Activated T-cell treated with anti-CD3 and anti-CD28 coated beads, Interleukin-2, amount 50 U/mL, for 24 hours (primary cell): ENCODE measurements at regions not wholly inside any gene's neighbourhood (a gene's known extent, or its start where the extent isn't known, plus 50 kb on each side); places are given as distances from the start of the nearest gene placed in this dataset.

ENCODE experiments used
- DNase-seq: peaks from one replicate; pipeline ENCODE4 v3.0.0-alpha.2; 2020
- H3K27ac Mint-ChIP-seq: 2 replicates; pipeline ENCODE4 v1.8.0; 2020; ENCODE audit warnings: mild to moderate bottlenecking, mixed read lengths
- H3K27me3 Mint-ChIP-seq: 2 replicates; pipeline ENCODE4 v1.8.0; 2020; ENCODE audit warnings: mixed read lengths
- H3K36me3 Mint-ChIP-seq: 2 replicates; pipeline ENCODE4 v1.8.0; 2020; ENCODE audit warnings: low read depth, mixed read lengths
- H3K4me1 Mint-ChIP-seq: 2 replicates; pipeline ENCODE4 v1.8.0; 2020; ENCODE audit warnings: low read depth, mixed read lengths
- H3K4me3 Mint-ChIP-seq: 2 replicates; pipeline ENCODE4 v1.8.0; 2020; ENCODE audit warnings: mild to moderate bottlenecking, moderate library complexity, mixed read lengths
- H3K9me3 Mint-ChIP-seq: 2 replicates; pipeline ENCODE4 v1.8.0; 2020; ENCODE audit warnings: mixed read lengths

- H3K4me3 Mint-ChIP-seq: no peak overlapping the region
- H3K4me1 Mint-ChIP-seq: no peaks in the 10 kb centered on the region
- H3K9me3 Mint-ChIP-seq: no peaks in the 10 kb centered on the region
- H3K36me3 Mint-ChIP-seq: no peaks in the 10 kb centered on the region
- DNase-seq: peak; percentile 40
- H3K27me3 Mint-ChIP-seq: peaks cover 8% of the 10 kb centered on the region
- no peak overlapping the region for H3K27ac Mint-ChIP-seq
These were observed 71.0 kb downstream of the PJA1 start for GRCh38 chrX:69093960-69094871.

- H3K9me3 Mint-ChIP-seq: no peaks in the 10 kb centered on the region
- DNase-seq: no peak
- H3K4me3 Mint-ChIP-seq: no peak overlapping the region
- no peaks in the 10 kb centered on the region for H3K36me3 Mint-ChIP-seq
- H3K27me3 Mint-ChIP-seq: peaks cover 26% of the 10 kb centered on the region
- no peaks in the 10 kb centered on the region for H3K4me1 Mint-ChIP-seq
- H3K27ac Mint-ChIP-seq: no peak overlapping the region
These were observed 75.2 kb downstream of the PJA1 start for GRCh38 chrX:69090022-69090421.

GRCh38 chrX:69089203-69089602, 76.0 kb downstream of the PJA1 start:
- Mint-ChIP-seq H3K9me3 (no peaks in the 10 kb centered on the region), H3K27ac (no peak overlapping the region), H3K36me3 (no peaks in the 10 kb centered on the region), H3K27me3 (peaks cover 26% of the 10 kb centered on the region), H3K4me1 (no peaks in the 10 kb centered on the region), H3K4me3 (no peak overlapping the region)
- no peak for DNase-seq

- Mint-ChIP-seq H3K4me1 (no peaks in the 10 kb centered on the region), H3K36me3 (no peaks in the 10 kb centered on the region), H3K27ac (no peak overlapping the region), H3K4me3 (no peak overlapping the region), H3K9me3 (no peaks in the 10 kb centered on the region), H3K27me3 (peaks cover 26% of the 10 kb centered on the region)
- DNase-seq: no peak
These were observed 76.9 kb downstream of the PJA1 start for GRCh38 chrX:69088171-69088938.

DNA sequence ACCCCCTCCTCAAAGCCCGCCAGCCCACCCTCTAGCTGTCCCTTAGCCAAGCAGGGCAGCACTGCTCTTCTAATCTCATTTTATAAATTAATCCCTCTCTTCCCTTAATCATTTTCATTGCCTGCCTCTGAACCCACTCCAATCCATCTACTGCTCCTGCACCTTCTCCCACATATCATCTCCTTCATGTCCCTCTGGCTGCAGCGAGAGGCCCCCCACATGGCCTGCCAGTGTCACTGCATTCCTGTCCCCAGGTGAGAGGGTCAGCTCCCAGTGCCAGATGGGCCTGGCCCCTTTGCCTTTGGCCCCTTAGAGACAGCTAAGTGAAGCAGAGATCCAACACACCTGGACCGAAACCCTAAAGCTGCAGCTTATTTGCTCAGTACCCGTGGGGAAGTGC, 79.4 kb downstream of the PJA1 start:
- Mint-ChIP-seq H3K4me1 (no peaks in the 10 kb centered on the region), H3K27me3 (peaks cover 33% of the 10 kb centered on the region), H3K27ac (no peak overlapping the region)

GRCh38 chrX:69085151-69085550, 80.1 kb downstream of the PJA1 start:
- Mint-ChIP-seq H3K27me3 (peaks cover 34% of the 10 kb centered on the region), H3K9me3 (no peaks in the 10 kb centered on the region), H3K36me3 (no peaks in the 10 kb centered on the region), H3K4me1 (no peaks in the 10 kb centered on the region), H3K27ac (no peak overlapping the region), H3K4me3 (no peak overlapping the region)
- no peak for DNase-seq

More for the DNA sequence above, 79.4 kb downstream of the PJA1 start:
- Mint-ChIP-seq H3K36me3 (no peaks in the 10 kb centered on the region), H3K4me3 (no peak overlapping the region), H3K9me3 (no peaks in the 10 kb centered on the region)
- no peak for DNase-seq

GRCh38 chrX:69083801-69084200, 81.5 kb downstream of the PJA1 start:
- no peaks in the 10 kb centered on the region for H3K4me1 Mint-ChIP-seq
- H3K27ac Mint-ChIP-seq: no peak overlapping the region
- peaks cover 35% of the 10 kb centered on the region for H3K27me3 Mint-ChIP-seq
- no peaks in the 10 kb centered on the region for H3K36me3 Mint-ChIP-seq
- H3K9me3 Mint-ChIP-seq: no peaks in the 10 kb centered on the region
- DNase-seq: no peak
- H3K4me3 Mint-ChIP-seq: no peak overlapping the region

DNA sequence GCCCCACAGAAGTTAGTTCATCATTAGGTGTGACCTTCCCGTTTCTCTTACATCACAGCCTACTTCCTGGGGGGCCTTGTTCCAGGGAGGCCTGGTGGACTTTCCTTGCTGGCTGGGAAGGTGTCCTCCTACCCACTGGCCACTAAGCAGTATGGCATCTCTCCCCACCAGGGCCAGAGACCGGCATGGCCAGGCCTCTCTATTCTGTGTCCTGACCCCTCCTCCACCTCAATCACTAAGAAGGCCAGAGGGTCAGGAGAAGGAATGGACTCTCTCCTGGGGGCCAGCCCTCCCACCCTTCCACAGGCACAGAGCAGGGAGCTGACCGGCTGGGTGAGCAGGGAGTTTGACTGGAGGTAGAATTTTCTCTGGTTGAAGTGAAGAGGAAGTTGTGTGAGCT, 81.9 kb downstream of the PJA1 start:
- no peak overlapping the region for H3K4me3 Mint-ChIP-seq
- no peak for DNase-seq
- peaks cover 39% of the 10 kb centered on the region for H3K27me3 Mint-ChIP-seq
- H3K36me3 Mint-ChIP-seq: no peaks in the 10 kb centered on the region
- no peaks in the 10 kb centered on the region for H3K4me1 Mint-ChIP-seq
- H3K9me3 Mint-ChIP-seq: no peaks in the 10 kb centered on the region
- no peak overlapping the region for H3K27ac Mint-ChIP-seq

DNA sequence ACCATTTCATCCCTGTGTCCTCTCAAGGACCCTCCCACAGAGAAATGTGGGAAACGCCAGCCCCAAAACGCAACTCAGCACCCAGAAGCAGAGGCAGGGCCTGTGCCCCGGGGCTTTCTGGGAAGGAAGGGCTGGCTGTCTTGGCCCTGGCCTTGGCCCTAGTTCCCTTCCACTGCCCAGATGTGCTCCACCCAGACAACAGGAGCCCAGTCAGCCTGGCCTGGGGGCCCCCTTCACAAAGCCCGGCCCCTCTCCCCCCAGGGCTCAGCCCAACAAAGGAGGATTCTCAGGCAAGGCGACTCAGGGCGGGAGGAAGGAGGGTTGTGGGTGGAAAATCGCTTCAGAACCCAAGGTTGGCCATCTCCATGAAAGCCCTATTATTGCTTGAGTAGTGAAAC, 82.5 kb downstream of the PJA1 start:
- Mint-ChIP-seq H3K4me1 (no peaks in the 10 kb centered on the region), H3K9me3 (no peaks in the 10 kb centered on the region), H3K27ac (no peak overlapping the region), H3K27me3 (peaks cover 41% of the 10 kb centered on the region), H3K36me3 (no peaks in the 10 kb centered on the region), H3K4me3 (no peak overlapping the region)
- DNase-seq: no peak

GRCh38 chrX:69082055-69082752, 83.0 kb downstream of the PJA1 start:
- Mint-ChIP-seq H3K27me3 (peaks cover 35% of the 10 kb centered on the region), H3K4me1 (no peaks in the 10 kb centered on the region), H3K36me3 (no peaks in the 10 kb centered on the region)

GRCh38 chrX:69080855-69081465, 84.3 kb downstream of the PJA1 start:
- Mint-ChIP-seq H3K27ac (no peak overlapping the region), H3K4me1 (no peaks in the 10 kb centered on the region), H3K4me3 (no peak overlapping the region), H3K9me3 (no peaks in the 10 kb centered on the region), H3K36me3 (no peaks in the 10 kb centered on the region), H3K27me3 (peaks cover 28% of the 10 kb centered on the region)
- DNase-seq: no peak

More at GRCh38 chrX:69082055-69082752, 83.0 kb downstream of the PJA1 start:
- H3K4me3 Mint-ChIP-seq: no peak overlapping the region
- DNase-seq: no peak
- no peak overlapping the region for H3K27ac Mint-ChIP-seq
- no peaks in the 10 kb centered on the region for H3K9me3 Mint-ChIP-seq

DNA sequence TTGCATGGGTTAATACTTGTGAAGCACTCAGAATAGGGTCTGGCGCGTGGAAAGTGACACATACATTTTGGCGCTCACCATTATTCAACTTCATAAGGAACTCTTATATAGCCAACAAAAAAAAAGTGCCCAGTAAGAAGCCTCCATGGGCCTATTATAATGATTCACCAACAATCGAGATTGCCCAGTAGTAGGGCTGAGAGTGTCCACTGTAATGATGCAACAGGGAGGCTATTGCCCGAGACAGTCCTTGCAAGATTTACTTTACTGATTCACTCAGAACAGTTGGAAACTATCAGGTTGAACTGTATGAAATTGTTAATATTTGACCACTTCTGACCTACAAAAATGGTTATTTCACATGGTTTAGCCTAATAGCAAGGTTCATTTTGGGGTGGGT, 86.0 kb downstream of the PJA1 start:
- H3K4me3 Mint-ChIP-seq: no peak overlapping the region
- no peaks in the 10 kb centered on the region for H3K4me1 Mint-ChIP-seq
- H3K27me3 Mint-ChIP-seq: peaks cover 26% of the 10 kb centered on the region
- no peak overlapping the region for H3K27ac Mint-ChIP-seq
- DNase-seq: no peak
- H3K9me3 Mint-ChIP-seq: no peaks in the 10 kb centered on the region
- no peaks in the 10 kb centered on the region for H3K36me3 Mint-ChIP-seq

- Mint-ChIP-seq H3K36me3 (no peaks in the 10 kb centered on the region), H3K27ac (no peak overlapping the region), H3K4me3 (no peak overlapping the region), H3K9me3 (no peaks in the 10 kb centered on the region), H3K27me3 (peaks cover 26% of the 10 kb centered on the region), H3K4me1 (no peaks in the 10 kb centered on the region)
- DNase-seq: no peak
These were observed 87.3 kb downstream of the PJA1 start for GRCh38 chrX:69077895-69078455.

- H3K27ac Mint-ChIP-seq: no peak overlapping the region
- peaks cover 20% of the 10 kb centered on the region for H3K27me3 Mint-ChIP-seq
- no peak for DNase-seq
- H3K36me3 Mint-ChIP-seq: no peaks in the 10 kb centered on the region
- H3K4me3 Mint-ChIP-seq: no peak overlapping the region
- no peaks in the 10 kb centered on the region for H3K4me1 Mint-ChIP-seq
- no peaks in the 10 kb centered on the region for H3K9me3 Mint-ChIP-seq
These were observed 89.2 kb downstream of the PJA1 start for GRCh38 chrX:69076088-69076487.
